ENCODE measurements at regions not wholly inside any gene's neighbourhood (a gene's known extent, or its start where the extent isn't known, plus 50 kb on each side); places are given as distances from the start of the nearest gene placed in this dataset.

GRCh38 chr5:130957151-130957550, 207.9 kb downstream of the HINT1 start:
- Histone ChIP-seq H3K4me3 (no peak overlapping the region), H3K4me2 (no peak overlapping the region), H3K4me1 (ENCODE audit: insufficient read depth) (peaks cover 9% of the 10 kb centered on the region), H3K79me2 (replicated peaks; ENCODE audit: insufficient read depth) (no peaks in the 10 kb centered on the region), H3K27ac (ENCODE audit: low read depth) (no peak overlapping the region), H2AFZ (no peak overlapping the region), H3K27me3 (ENCODE audit: insufficient read depth) (no peaks in the 10 kb centered on the region), H3F3A (replicated peaks; ENCODE audit: low read depth) (no peaks in the 10 kb centered on the region), H4K20me1 (replicated peaks; ENCODE audit: insufficient read depth) (no peaks in the 10 kb centered on the region), H3K9me2 (ENCODE audit: insufficient read depth) (no peaks in the 10 kb centered on the region; the same call in 1 of the 2 replicates), H3K36me3 (ENCODE audit: insufficient read depth) (no peaks in the 10 kb centered on the region)
- Mint-ChIP-seq H3K4me3 (no peak overlapping the region), H3K27ac (no peak overlapping the region), H3K36me3 (ENCODE audit: low read depth) (peaks cover 1% of the 10 kb centered on the region; the same call in 1 of the 3 replicates), H3K9me3 (peaks cover 3% of the 10 kb centered on the region), H3K4me1 (peaks cover 15% of the 10 kb centered on the region; the same call in 2 of the 3 replicates), H3K27me3 (ENCODE audit: insufficient read depth, low read depth, poor library complexity) (peaks cover 2% of the 10 kb centered on the region)
- no peak for DNase-seq (ENCODE audit: low spot score)
- TF ChIP-seq CTCF (conservative IDR thresholded peaks at IDR 0.05; ENCODE audit: low read depth in 2 of 2) (no peak), POLR2AphosphoS5 (IDR thresholded peaks at IDR 0.05; ENCODE audit: low read depth) (no peak), ZNF331 (CRISPR knock-in tag; IDR thresholded peaks at IDR 0.05; ENCODE audit: low read depth) (no peak), ETS1 (IDR thresholded peaks at IDR 0.05) (no peak), JUNB (IDR thresholded peaks at IDR 0.05; ENCODE audit: unreplicated experiment) (no peak), EZH2 (IDR thresholded peaks at IDR 0.05; ENCODE audit: low read depth, unreplicated experiment) (no peak), EZH2phosphoT487 (IDR thresholded peaks at IDR 0.05; ENCODE audit: unreplicated experiment) (no peak), REST (IDR thresholded peaks at IDR 0.05; ENCODE audit: unreplicated experiment) (no peak), CREB1 (CRISPR knock-in tag; IDR thresholded peaks at IDR 0.05; ENCODE audit: low read depth) (no peak), ZNF462 (CRISPR knock-in tag; IDR thresholded peaks at IDR 0.05) (no peak)
- ATAC-seq: no peak

All from GM23338 (cell line).